Lower leg skin (tissue), 4 donors: ENCODE measurements at regions not wholly inside any gene's neighbourhood (a gene's known extent, or its start where the extent isn't known, plus 50 kb on each side); places are given as distances from the start of the nearest gene placed in this dataset.

Source experiments
- DNase-seq, 2 donors: peaks; one replicate each; pipeline ENCODE4 v3.0.0-alpha.2; 2019; ENCODE audit warnings: low spot score in 2 of 2
- H3K4me3 ChIP-seq: fragments of 200-600 bp; sonication (generic); 2 replicates; pipeline ENCODE4 v1.5.1; 2017; ENCODE audit warnings: mild to moderate bottlenecking, low read depth; ENCODE audit not compliant: poor library complexity, severe bottlenecking
- CTCF ChIP-seq, 3 donors: fragments of 450-650 bp; IDR thresholded peaks; one replicate each; pipeline ENCODE4 v1.5.1; 2016; ENCODE audit warnings: antibody characterized with exemption in 3 of 3, mild to moderate bottlenecking in 3 of 3, moderate library complexity in 2 of 3
- POLR2A ChIP-seq, 2 donors: fragments of 450-650 bp; IDR thresholded peaks; one replicate each; pipeline ENCODE4 v1.6.1; 2016 to 2017; ENCODE audit warnings: antibody characterized with exemption in 2 of 2, mild to moderate bottlenecking in 1 of 2, moderate library complexity in 1 of 2
- WGBS, 2 donors: methylation state at CpG; one replicate each; pipeline ENCODE4 v1.1.5; 2018; 5-methylcytosine and 5-hydroxymethylcytosine counted together
- intact Hi-C: fragments of 100-400 bp; cut with DNase I; formaldehyde crosslinking; loops from one replicate; pipeline ENCODE4 v1.15.0; 2023; ENCODE audit warnings: low total_unique reads

- intact Hi-C loops = no loop called here
- H3K4me3 ChIP-seq = no peak overlapping the region
- TF ChIP-seq POLR2A (IDR thresholded peaks at IDR 0.05) (no peak), CTCF (IDR thresholded peaks at IDR 0.05) (no peak)
- 40 to 47% methylated on average over 2 of the region's 2 CpGs for WGBS, 2 donors
- no peak for DNase-seq
Measured at GRCh38 chr5:111901296-111901695, 144.3 kb upstream of the NREP start.

DNA sequence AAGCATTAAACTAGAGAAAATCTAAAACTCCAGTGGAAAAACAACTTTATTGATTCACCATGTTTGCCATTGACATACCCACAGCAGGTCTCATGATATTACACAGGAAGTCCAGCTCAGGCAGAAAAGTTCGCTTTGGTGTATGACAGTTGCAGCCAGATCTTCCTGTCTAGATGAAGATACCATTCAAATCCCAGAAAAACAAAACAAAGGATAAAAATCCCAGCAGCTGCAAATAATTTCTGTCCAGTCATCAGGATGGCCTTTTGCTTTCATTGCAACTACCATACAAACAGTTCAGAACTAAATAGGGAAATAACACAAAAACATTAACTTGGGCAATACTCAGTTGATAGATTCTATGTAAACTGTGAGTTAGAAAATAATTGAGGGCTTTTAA, 136.0 kb upstream of the NREP start:
- no peak for DNase-seq
- intact Hi-C loops = no loop called here
- TF ChIP-seq CTCF (IDR thresholded peaks at IDR 0.05) (no peak), POLR2A (IDR thresholded peaks at IDR 0.05) (no peak)
- WGBS, 2 donors = 58 to 59% methylated on average over 1 of the region's 1 CpG
- no peak overlapping the region for H3K4me3 ChIP-seq

- H3K4me3 ChIP-seq = no peak overlapping the region
- intact Hi-C loops = no loop called here
- TF ChIP-seq CTCF (IDR thresholded peaks at IDR 0.05) = no peak
- no peak for TF ChIP-seq POLR2A (IDR thresholded peaks at IDR 0.05)
- 79 to 83% methylated on average over 2 of the region's 2 CpGs for WGBS, 2 donors
- DNase-seq = no peak
Measured at GRCh38 chr5:111887706-111888105, 130.7 kb upstream of the NREP start.

GRCh38 chr5:111869681-111870080, 112.7 kb upstream of the NREP start:
- WGBS, 2 donors = 69 to 75% methylated on average over 2 of the region's 2 CpGs
- H3K4me3 ChIP-seq = no peak overlapping the region
- intact Hi-C loops = no loop called here
- no peak for DNase-seq
- TF ChIP-seq CTCF (IDR thresholded peaks at IDR 0.05) (no peak), POLR2A (IDR thresholded peaks at IDR 0.05) (no peak)

GRCh38 chr5:111865356-111865755, 108.4 kb upstream of the NREP start:
- intact Hi-C loops = no loop called here
- no peak overlapping the region for H3K4me3 ChIP-seq
- no peak for TF ChIP-seq POLR2A (IDR thresholded peaks at IDR 0.05)
- TF ChIP-seq CTCF (IDR thresholded peaks at IDR 0.05) = no peak
- DNase-seq = no peak
- WGBS, 2 donors = 81 to 95% methylated on average over 3 of the region's 3 CpGs

- WGBS, 2 donors = 97 to 100% methylated on average over 1 of the region's 1 CpG
- intact Hi-C loops = no loop called here
- no peak for TF ChIP-seq POLR2A (IDR thresholded peaks at IDR 0.05)
- TF ChIP-seq CTCF (IDR thresholded peaks at IDR 0.05) = no peak
- no peak for DNase-seq
- H3K4me3 ChIP-seq = no peak overlapping the region
Measured at GRCh38 chr5:111863801-111864200, 106.8 kb upstream of the NREP start.
